TTC549 (cell line): ENCODE measurements at regions not wholly inside any gene's neighbourhood (a gene's known extent, or its start where the extent isn't known, plus 50 kb on each side); places are given as distances from the start of the nearest gene placed in this dataset.

Source experiments
- FAIRE-seq: peaks from 2 replicates; lab custom pipeline; 2012; peaks lifted over from hg19 to GRCh38; lab: Jason Lieb, UNC

GRCh38 chr4:30600246-30601017, 119.7 kb upstream of the PCDH7 start:
- no peak for FAIRE-seq

GRCh38 chr4:30601070-30601865, 118.9 kb upstream of the PCDH7 start:
- no peak for FAIRE-seq

- no peak for FAIRE-seq
These were observed 114.5 kb upstream of the PCDH7 start for GRCh38 chr4:30605616-30606190.

- FAIRE-seq = no peak
These were observed 109.8 kb upstream of the PCDH7 start for GRCh38 chr4:30610361-30610760.

- FAIRE-seq = no peak
These were observed 105.4 kb upstream of the PCDH7 start for GRCh38 chr4:30614771-30615170.

GRCh38 chr4:30616942-30617646, 103.1 kb upstream of the PCDH7 start:
- no peak for FAIRE-seq

GRCh38 chr4:30617836-30618235, 102.3 kb upstream of the PCDH7 start:
- FAIRE-seq = no peak

GRCh38 chr4:30619679-30620078, 100.5 kb upstream of the PCDH7 start:
- FAIRE-seq = no peak

GRCh38 chr4:30620711-30621110, 99.5 kb upstream of the PCDH7 start:
- no peak for FAIRE-seq

- no peak for FAIRE-seq
These were observed 89.7 kb upstream of the PCDH7 start for GRCh38 chr4:30630431-30630830.

GRCh38 chr4:30632751-30633150, 87.4 kb upstream of the PCDH7 start:
- peak; percentile 80 for FAIRE-seq

GRCh38 chr4:30641345-30641744, 78.8 kb upstream of the PCDH7 start:
- no peak for FAIRE-seq

- no peak for FAIRE-seq
These were observed 77.6 kb upstream of the PCDH7 start for GRCh38 chr4:30642567-30642966.

GRCh38 chr4:30653291-30653690, 66.9 kb upstream of the PCDH7 start:
- no peak for FAIRE-seq

- no peak for FAIRE-seq
These were observed 63.3 kb upstream of the PCDH7 start for GRCh38 chr4:30656828-30657227.

- FAIRE-seq = no peak
These were observed 52.2 kb upstream of the PCDH7 start for GRCh38 chr4:30667919-30668318.

GRCh38 chr4:30670206-30670605, 50.0 kb upstream of the PCDH7 start:
- no peak for FAIRE-seq
